PFSK-1 (cell line): ENCODE measurements at regions not wholly inside any gene's neighbourhood (a gene's known extent, or its start where the extent isn't known, plus 50 kb on each side); places are given as distances from the start of the nearest gene placed in this dataset.

Experiments used
- FOXP2 ChIP-seq: optimal IDR thresholded peaks from 2 replicates; pipeline ENCODE3; 2011; ENCODE audit warnings: borderline replicate concordance, control low read depth, inconsistent platforms; ENCODE audit not compliant: insufficient read depth; ENCODE audit errors: extremely low read length, extremely low read depth
- POLR2AphosphoS5 ChIP-seq: IDR thresholded peaks from 2 replicates; pipeline ENCODE4 v1.6.1; 2012; ENCODE audit warnings: low read depth, mild to moderate bottlenecking, control low read depth, low read length, moderate library complexity
- SIN3A ChIP-seq: IDR thresholded peaks from 2 replicates; pipeline ENCODE4 v1.6.1; 2012; ENCODE audit warnings: mild to moderate bottlenecking, low read length, moderate library complexity, borderline replicate concordance; ENCODE audit not compliant: insufficient read depth
- TAF1 ChIP-seq: IDR thresholded peaks from 2 replicates; pipeline ENCODE4 v1.6.1; 2012; ENCODE audit warnings: low read length, control low read depth, borderline replicate concordance; ENCODE audit not compliant: insufficient read depth
- TF ChIP-seq, protein P1 (sequence below), 2 experiments: IDR thresholded peaks; 2 replicates each; pipeline versions ENCODE4 v1.6.1 to v1.8.0; 2011 to 2012; ENCODE audit warnings: low read depth in 2 of 2, low read length in 2 of 2, control low read depth in 1 of 2, inconsistent platforms in 1 of 2, mild to moderate bottlenecking in 1 of 2, moderate library complexity in 1 of 2; ENCODE audit not compliant: insufficient read depth in 1 of 2

DNA sequence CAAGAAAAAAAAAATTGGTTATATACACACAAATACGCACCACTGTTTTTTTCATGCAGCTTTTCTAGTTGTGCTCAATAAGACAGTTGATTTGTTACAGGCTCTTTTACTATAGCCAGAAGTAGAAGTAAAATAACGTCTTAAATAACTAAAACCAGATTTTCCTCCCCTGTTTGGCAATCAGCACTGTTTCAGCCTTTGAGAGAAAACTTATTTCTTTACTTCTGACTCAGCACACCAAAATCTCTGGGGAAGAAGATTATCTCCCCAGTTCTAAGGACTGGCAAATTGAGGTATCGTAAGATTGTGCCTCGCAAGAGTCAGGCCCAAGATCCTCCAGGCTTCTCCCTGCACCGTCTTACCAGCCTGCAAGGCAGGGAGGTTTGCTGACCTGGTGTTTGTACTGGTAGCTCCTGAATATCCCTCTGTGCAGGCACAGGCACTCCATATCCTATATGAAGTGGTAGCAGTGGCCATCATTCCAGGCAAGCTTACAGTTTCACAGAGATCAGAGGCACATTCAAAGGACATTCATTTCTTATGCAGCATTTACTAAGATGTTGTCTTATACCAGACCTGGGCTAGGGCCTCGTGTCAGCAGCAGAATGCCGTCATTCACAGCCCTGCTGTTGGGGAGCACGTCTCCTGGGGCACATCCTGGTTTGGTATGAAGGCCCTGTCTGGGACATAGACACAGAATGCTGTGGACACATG lies 268.2 kb downstream of the ZNF536 start:
- TF ChIP-seq, protein P1, sequence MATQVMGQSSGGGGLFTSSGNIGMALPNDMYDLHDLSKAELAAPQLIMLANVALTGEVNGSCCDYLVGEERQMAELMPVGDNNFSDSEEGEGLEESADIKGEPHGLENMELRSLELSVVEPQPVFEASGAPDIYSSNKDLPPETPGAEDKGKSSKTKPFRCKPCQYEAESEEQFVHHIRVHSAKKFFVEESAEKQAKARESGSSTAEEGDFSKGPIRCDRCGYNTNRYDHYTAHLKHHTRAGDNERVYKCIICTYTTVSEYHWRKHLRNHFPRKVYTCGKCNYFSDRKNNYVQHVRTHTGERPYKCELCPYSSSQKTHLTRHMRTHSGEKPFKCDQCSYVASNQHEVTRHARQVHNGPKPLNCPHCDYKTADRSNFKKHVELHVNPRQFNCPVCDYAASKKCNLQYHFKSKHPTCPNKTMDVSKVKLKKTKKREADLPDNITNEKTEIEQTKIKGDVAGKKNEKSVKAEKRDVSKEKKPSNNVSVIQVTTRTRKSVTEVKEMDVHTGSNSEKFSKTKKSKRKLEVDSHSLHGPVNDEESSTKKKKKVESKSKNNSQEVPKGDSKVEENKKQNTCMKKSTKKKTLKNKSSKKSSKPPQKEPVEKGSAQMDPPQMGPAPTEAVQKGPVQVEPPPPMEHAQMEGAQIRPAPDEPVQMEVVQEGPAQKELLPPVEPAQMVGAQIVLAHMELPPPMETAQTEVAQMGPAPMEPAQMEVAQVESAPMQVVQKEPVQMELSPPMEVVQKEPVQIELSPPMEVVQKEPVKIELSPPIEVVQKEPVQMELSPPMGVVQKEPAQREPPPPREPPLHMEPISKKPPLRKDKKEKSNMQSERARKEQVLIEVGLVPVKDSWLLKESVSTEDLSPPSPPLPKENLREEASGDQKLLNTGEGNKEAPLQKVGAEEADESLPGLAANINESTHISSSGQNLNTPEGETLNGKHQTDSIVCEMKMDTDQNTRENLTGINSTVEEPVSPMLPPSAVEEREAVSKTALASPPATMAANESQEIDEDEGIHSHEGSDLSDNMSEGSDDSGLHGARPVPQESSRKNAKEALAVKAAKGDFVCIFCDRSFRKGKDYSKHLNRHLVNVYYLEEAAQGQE (IDR thresholded peaks at IDR 0.05; ENCODE audit: insufficient read depth in 1 of 2, low read depth in 2 of 2, low read length in 2 of 2), result no peak
- TF ChIP-seq FOXP2 (no peak), TAF1 (no peak), SIN3A (no peak), POLR2AphosphoS5 (no peak)

DNA sequence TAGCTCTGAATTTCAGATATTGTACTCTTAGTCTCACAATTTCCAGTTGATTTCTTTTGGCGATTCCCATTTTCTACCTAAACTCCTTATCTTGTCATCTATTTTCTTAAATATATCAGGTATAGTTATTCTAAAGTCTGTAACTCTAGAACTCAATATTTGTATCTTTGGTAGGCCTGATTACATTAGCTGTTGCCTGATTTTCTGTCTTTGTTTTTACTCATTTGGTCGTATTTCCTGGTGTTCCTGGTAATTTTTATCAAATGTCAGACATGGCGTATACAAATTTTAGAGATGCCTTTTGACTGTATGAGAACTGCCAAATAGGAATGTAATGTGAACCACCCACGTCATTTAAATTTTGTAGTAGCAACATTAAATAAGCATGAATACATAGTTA lies 266.7 kb downstream of the ZNF536 start:
- TF ChIP-seq POLR2AphosphoS5 (no peak), SIN3A (no peak), FOXP2 (no peak), TAF1 (no peak)
- TF ChIP-seq, protein P1 (IDR thresholded peaks at IDR 0.05; ENCODE audit: insufficient read depth in 1 of 2, low read depth in 2 of 2, low read length in 2 of 2), result no peak

DNA sequence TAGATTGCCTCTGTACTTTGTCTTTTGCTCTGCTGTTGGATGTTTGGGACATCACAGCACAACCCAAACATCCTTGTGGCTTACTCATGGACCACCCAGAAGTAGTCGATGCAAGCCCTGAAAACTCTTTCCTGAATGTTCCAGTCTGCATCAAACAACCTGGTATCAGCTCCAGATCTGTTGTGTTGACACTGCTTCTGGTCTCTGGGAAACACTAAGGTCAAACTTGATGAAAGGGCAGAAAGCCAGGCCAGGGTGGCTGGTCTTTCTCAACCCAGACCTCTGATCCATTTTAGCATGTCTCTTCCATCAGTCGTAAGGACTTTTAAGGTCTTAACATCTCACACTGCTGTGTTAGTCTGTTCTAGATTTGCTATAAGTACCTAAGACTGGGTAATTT lies 265.7 kb downstream of the ZNF536 start:
- TF ChIP-seq POLR2AphosphoS5, result no peak
- TF ChIP-seq, protein P1 (IDR thresholded peaks at IDR 0.05; ENCODE audit: insufficient read depth in 1 of 2, low read depth in 2 of 2, low read length in 2 of 2), result no peak
- TF ChIP-seq TAF1, result no peak
- TF ChIP-seq FOXP2, result no peak
- no peak for TF ChIP-seq SIN3A

DNA sequence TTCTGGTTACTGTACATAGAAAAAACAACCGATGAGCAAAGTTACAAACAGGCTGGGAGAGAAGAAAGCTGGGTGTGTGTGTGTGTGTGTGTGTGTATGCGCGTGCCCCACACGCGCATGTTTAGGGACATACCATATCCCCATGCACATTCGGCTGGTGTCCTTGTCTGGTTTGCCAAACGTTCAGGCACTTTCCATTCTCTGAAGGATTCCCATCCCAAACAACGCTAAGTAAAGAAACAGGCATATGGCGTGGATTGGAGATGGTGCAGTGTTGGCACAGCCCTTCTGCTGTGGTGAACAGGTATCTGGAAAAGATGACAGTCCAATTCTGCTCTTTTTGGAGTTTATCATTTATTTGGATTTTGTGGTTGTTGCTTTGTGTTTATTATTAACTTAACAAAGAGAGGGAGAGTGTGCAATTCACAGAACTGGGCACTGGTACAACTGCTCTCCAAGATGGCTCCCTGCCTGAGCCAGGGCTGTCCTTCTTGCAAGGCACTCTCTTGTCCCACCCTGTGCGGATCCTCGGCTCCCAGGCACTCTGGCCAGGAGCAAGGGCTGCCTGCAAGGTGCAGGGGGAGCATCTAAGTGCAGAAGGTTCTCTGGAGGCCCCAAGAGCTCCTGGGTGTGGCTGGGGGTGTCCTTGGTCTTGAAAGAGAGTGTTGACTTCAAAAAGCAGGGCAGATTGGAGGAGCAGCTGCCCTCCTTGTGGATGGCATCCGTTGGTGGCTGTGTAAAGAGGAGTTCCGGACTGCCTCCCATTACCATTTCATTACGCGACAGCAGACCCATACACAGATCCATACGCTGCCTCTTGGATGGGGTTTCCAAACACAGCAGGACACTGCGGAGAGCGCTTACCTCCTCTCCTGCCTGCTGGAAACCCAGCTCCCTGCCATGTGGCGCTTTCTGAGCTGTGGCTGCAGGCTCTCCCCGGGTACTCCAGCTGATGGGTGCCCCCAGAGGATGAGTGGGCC lies 263.1 kb downstream of the ZNF536 start:
- TF ChIP-seq FOXP2, result no peak
- no peak for TF ChIP-seq TAF1
- TF ChIP-seq, protein P1 (IDR thresholded peaks at IDR 0.05; ENCODE audit: insufficient read depth in 1 of 2, low read depth in 2 of 2, low read length in 2 of 2), result no peak
- no peak for TF ChIP-seq SIN3A
- no peak for TF ChIP-seq POLR2AphosphoS5
